Cardiac muscle cell (in vitro differentiated cells and primary cell): ENCODE measurements at regions not wholly inside any gene's neighbourhood (a gene's known extent, or its start where the extent isn't known, plus 50 kb on each side); places are given as distances from the start of the nearest gene placed in this dataset.

Experiments used
- DNase-seq, 2 donors: peaks; one replicate each; pipeline versions ENCODE4 v3.0.0 to v3.0.0-alpha.2; 2010 to 2017; ENCODE audit warnings: low read depth in 1 of 2, low spot score in 1 of 2
- H3K27ac ChIP-seq: fragments of 200-600 bp; sonication (generic); 2 replicates; pipeline ENCODE4 v1.5.1; 2016
- H3K27me3 ChIP-seq: fragments of 200-600 bp; sonication (generic); 2 replicates; pipeline ENCODE4 v1.6.0; 2016; ENCODE audit warnings: control low read depth
- H3K36me3 ChIP-seq: fragments of 200-600 bp; sonication (generic); 2 replicates; pipeline ENCODE4 v1.5.1; 2016; ENCODE audit warnings: control low read depth
- H3K4me1 ChIP-seq: fragments of 200-600 bp; sonication (generic); 2 replicates; pipeline ENCODE4 v1.8.1; 2017; ENCODE audit warnings: low read depth, mild to moderate bottlenecking, mixed run types
- H3K4me3 ChIP-seq: fragments of 200-600 bp; sonication (generic); 2 replicates; pipeline ENCODE4 v1.5.1; 2016; ENCODE audit warnings: mild to moderate bottlenecking
- H3K9me3 ChIP-seq: fragments of 200-600 bp; sonication (generic); 2 replicates; pipeline ENCODE4 v1.5.1; 2017; ENCODE audit warnings: low read depth, mild to moderate bottlenecking, control low read depth
- TF ChIP-seq, protein P1 (sequence below): IDR thresholded peaks from 2 replicates; pipeline ENCODE4 v1.5.1; 2012; ENCODE audit warnings: low read depth, mild to moderate bottlenecking, low read length

DNA sequence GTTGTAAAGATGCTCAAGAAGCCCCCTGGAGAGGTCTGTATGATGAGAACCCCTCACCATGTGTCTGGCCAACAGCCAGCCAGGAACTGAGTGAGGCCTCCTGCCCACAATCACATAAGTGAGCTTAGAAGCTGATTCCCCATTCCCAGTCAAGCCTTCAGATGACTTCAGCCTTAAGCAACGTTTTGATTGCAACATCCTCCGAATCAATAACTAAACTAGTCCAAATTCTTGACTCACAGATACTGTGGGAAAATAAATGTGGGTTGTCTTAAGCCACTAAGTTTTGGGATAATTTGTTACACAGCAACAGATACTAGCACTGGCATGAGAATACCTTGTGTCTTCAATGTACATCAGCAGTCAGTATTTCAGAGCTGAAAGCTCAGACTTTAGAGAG is 54.5 kb upstream of the HS3ST4 start:
- TF ChIP-seq, protein P1, sequence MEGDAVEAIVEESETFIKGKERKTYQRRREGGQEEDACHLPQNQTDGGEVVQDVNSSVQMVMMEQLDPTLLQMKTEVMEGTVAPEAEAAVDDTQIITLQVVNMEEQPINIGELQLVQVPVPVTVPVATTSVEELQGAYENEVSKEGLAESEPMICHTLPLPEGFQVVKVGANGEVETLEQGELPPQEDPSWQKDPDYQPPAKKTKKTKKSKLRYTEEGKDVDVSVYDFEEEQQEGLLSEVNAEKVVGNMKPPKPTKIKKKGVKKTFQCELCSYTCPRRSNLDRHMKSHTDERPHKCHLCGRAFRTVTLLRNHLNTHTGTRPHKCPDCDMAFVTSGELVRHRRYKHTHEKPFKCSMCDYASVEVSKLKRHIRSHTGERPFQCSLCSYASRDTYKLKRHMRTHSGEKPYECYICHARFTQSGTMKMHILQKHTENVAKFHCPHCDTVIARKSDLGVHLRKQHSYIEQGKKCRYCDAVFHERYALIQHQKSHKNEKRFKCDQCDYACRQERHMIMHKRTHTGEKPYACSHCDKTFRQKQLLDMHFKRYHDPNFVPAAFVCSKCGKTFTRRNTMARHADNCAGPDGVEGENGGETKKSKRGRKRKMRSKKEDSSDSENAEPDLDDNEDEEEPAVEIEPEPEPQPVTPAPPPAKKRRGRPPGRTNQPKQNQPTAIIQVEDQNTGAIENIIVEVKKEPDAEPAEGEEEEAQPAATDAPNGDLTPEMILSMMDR: no peak

DNA sequence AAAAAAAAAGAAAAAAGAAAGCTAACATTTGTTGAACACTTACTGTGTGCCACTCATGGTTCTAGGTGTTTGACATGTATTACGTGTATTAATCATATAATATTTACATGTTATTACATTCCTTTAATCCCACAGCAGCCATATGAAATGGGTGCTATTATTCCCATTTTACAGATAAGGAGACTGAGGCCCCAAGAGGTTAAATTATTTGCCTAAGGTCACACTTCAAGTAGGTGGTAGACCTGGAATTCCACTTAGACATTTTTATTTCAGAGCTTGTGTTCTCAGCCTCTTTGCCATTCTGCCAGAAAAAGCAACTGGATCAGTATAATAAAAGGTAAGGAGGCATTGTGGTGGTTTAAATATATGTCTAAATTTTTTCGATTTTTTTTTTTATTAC is 55.1 kb upstream of the HS3ST4 start:
- Histone ChIP-seq H3K36me3 (no peaks in the 10 kb centered on the region), H3K9me3 (no peaks in the 10 kb centered on the region), H3K4me3 (no peak overlapping the region)

More for the DNA sequence above, 54.5 kb upstream of the HS3ST4 start:
- Histone ChIP-seq H3K4me1 (no peaks in the 10 kb centered on the region), H3K9me3 (no peaks in the 10 kb centered on the region), H3K27ac (no peak overlapping the region), H3K4me3 (no peak overlapping the region), H3K36me3 (no peaks in the 10 kb centered on the region), H3K27me3 (no peaks in the 10 kb centered on the region)
- DNase-seq: no peak

DNA sequence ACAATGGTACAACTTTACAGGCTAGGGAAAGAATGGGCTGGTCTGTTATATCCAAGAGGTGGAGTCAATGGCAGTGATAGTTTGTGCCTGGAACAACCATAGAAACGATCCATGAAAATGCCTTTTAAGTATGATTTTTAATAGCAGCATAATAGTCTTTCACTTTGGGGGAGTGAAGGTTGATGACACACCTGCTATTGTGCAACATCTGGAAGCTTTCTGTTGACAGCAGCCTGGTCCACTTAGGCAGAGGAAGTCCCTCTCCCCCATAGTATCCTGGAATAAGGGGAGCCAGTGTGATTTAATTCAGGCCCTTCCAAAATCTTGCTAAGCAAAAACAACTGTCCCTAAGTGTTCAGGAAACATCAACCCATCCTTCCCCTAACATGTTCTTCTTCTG is 56.3 kb upstream of the HS3ST4 start:
- Histone ChIP-seq H3K36me3 (no peaks in the 10 kb centered on the region), H3K9me3 (no peaks in the 10 kb centered on the region), H3K4me1 (no peaks in the 10 kb centered on the region), H3K4me3 (no peak overlapping the region), H3K27me3 (no peaks in the 10 kb centered on the region), H3K27ac (no peak overlapping the region)
- DNase-seq: no peak
- TF ChIP-seq, protein P1: no peak

More for the DNA sequence above, 55.1 kb upstream of the HS3ST4 start:
- no peak overlapping the region for H3K27ac ChIP-seq
- no peaks in the 10 kb centered on the region for H3K27me3 ChIP-seq
- no peak for DNase-seq
- H3K4me1 ChIP-seq: no peaks in the 10 kb centered on the region
- TF ChIP-seq, protein P1: no peak

DNA sequence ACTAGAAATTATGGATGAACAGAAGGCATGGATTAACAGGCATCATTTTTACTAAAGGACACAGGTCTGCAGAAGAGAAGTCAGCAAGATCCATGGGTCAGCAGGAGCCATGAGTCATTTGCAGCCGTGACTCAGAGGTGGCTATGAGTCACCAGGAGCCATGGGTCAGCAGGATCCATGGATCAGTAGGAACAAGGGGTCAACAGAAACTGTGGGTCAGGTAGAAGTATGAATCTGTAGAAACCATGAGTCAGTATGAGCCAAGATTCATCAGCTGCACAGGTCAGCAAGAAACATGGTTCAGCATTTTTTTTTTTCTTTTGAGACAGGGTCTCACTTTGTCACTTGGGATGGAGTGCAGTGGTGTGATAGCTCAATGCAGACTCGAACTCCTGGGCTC is 58.2 kb upstream of the HS3ST4 start:
- Histone ChIP-seq H3K4me1 (no peaks in the 10 kb centered on the region), H3K4me3 (no peak overlapping the region), H3K27me3 (no peaks in the 10 kb centered on the region), H3K36me3 (no peaks in the 10 kb centered on the region), H3K27ac (no peak overlapping the region), H3K9me3 (no peaks in the 10 kb centered on the region)
- TF ChIP-seq, protein P1: no peak
- no peak for DNase-seq

DNA sequence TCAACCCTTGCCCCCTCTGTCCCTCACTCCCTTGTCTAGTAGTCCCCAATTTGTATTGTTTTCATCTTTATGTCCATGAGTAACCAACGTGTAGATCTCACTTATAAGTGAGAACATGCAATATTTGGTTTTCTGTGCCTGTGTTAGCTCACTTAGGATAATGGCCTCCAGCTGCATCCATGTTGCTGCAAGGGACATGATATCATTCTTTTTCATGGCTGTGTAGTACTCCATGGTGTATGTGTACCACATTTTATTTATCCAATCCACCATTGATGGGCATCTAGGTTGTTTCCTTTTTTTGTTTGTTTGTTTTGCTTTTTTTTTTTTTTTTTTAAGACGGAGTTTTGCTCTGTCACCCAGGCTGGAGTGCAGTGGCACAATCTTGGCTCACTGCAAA is 63.0 kb upstream of the HS3ST4 start:
- no peaks in the 10 kb centered on the region for H3K4me1 ChIP-seq
- no peak overlapping the region for H3K27ac ChIP-seq
- DNase-seq: no peak
- TF ChIP-seq, protein P1: no peak
- no peaks in the 10 kb centered on the region for H3K36me3 ChIP-seq
- H3K4me3 ChIP-seq: no peak overlapping the region
- H3K27me3 ChIP-seq: no peaks in the 10 kb centered on the region
- H3K9me3 ChIP-seq: no peaks in the 10 kb centered on the region

DNA sequence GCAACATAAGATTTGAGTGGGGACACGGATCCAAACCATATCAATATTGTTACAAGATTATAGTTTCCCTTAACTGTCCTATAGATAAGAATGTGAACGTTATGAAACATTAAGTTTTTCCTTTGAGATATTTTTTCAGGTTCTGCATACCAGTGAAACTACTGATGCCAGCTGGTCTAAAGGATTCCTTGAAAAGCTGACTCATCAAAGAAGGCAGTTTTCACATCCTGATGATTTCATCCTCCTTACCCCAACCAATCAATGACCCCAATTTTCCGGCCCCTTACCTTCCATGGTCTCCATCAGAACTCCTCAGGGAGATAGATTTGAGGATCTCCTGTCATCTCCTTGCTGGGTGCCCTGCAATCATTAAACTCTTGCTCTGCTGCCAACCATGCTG is 64.1 kb upstream of the HS3ST4 start:
- no peaks in the 10 kb centered on the region for H3K36me3 ChIP-seq
- H3K4me1 ChIP-seq: no peaks in the 10 kb centered on the region
- no peaks in the 10 kb centered on the region for H3K9me3 ChIP-seq
- TF ChIP-seq, protein P1: no peak
- H3K27ac ChIP-seq: no peak overlapping the region
- H3K27me3 ChIP-seq: no peaks in the 10 kb centered on the region
- DNase-seq: no peak
- no peak overlapping the region for H3K4me3 ChIP-seq
